H1 (cell line): ENCODE measurements at regions not wholly inside any gene's neighbourhood (a gene's known extent, or its start where the extent isn't known, plus 50 kb on each side); places are given as distances from the start of the nearest gene placed in this dataset.

Experiments used
- CTCF ChIA-PET: fragments of 300-600 bp; sonication (Branson Sonifier 250); formaldehyde crosslinking; loops from one replicate; lab custom pipeline; 2021; ENCODE audit not compliant: partially characterized antibody; lab: Charles Lee
- POLR2A ChIA-PET: fragments of 300-600 bp; sonication (Branson Sonifier 250); formaldehyde crosslinking; loops from one replicate; lab custom pipeline; 2021; ENCODE audit warnings: inconsistent platforms; ENCODE audit not compliant: partially characterized antibody; lab: Charles Lee
- DNase-seq, 2 experiments: peaks; one replicate each; pipeline versions ENCODE4 v3.0.0 to v3.0.0-alpha.2; 2010 to 2022; ENCODE audit warnings: low spot score in 2 of 2, low read depth in 1 of 2, mixed read lengths in 1 of 2
- FAIRE-seq: peaks from 2 replicates; lab custom pipeline; 2011; peaks lifted over from hg19 to GRCh38; lab: Jason Lieb, UNC
- H2AFZ ChIP-seq: 2 replicates; pipeline ENCODE4 v1.8.1; 2012; ENCODE audit warnings: low read length, inconsistent platforms
- H2AK5ac ChIP-seq: 2 replicates; pipeline ENCODE4 v1.6.1; 2013; ENCODE audit warnings: low read depth, low read length
- H2BK120ac ChIP-seq: replicated peaks from 2 replicates; pipeline ENCODE3; 2013; ENCODE audit warnings: low read depth, low read length, inconsistent platforms
- H2BK12ac ChIP-seq: 2 replicates; pipeline ENCODE4 v1.6.1; 2013; ENCODE audit warnings: low read depth, low read length
- H2BK15ac ChIP-seq: 2 replicates; pipeline ENCODE4 v1.6.1; 2013; ENCODE audit warnings: low read length
- H2BK20ac ChIP-seq: 2 replicates; pipeline ENCODE4 v1.6.1; 2013; ENCODE audit warnings: low read length
- H2BK5ac ChIP-seq: 2 replicates; pipeline ENCODE4 v1.6.1; 2013; ENCODE audit warnings: low read depth, low read length
- H3K14ac ChIP-seq: 2 replicates; pipeline ENCODE4 v1.6.1; 2013; ENCODE audit warnings: inconsistent platforms; ENCODE audit not compliant: insufficient read length
- H3K18ac ChIP-seq: 2 replicates; pipeline ENCODE4 v1.6.1; 2013; ENCODE audit warnings: low read length; ENCODE audit errors: extremely low read depth
- H3K23ac ChIP-seq: 2 replicates; pipeline ENCODE4 v1.6.1; 2013; ENCODE audit warnings: inconsistent platforms; ENCODE audit not compliant: insufficient read length
- H3K23me2 ChIP-seq: 2 replicates; pipeline ENCODE4 v1.6.1; 2013; ENCODE audit warnings: low read depth, low read length
- H3K27ac ChIP-seq: 2 replicates; pipeline ENCODE4 v1.6.1; 2011; ENCODE audit warnings: low read depth, low read length, inconsistent platforms
- H3K27me3 ChIP-seq, 4 experiments: replicated peaks in 1 of 4; 1 replicate in 1 of 4; 2 replicates in 3 of 4; pipeline versions ENCODE4 v1.6.1 to v1.8.1; 2011 to 2013; ENCODE audit warnings: low read length in 3 of 4, mild to moderate bottlenecking in 3 of 4, inconsistent platforms in 2 of 4, mixed read lengths in 2 of 4, moderate library complexity in 1 of 4; ENCODE audit not compliant: control insufficient read depth in 3 of 4, insufficient read depth in 3 of 4; ENCODE audit errors: extremely low read depth in 1 of 4
- H3K36me3 ChIP-seq, 4 experiments: 2 replicates each; pipeline versions ENCODE4 v1.6.1 to v1.8.1; 2011 to 2013; ENCODE audit warnings: mild to moderate bottlenecking in 4 of 4, low read length in 3 of 4, moderate library complexity in 2 of 4, control low read depth in 1 of 4, inconsistent platforms in 1 of 4; ENCODE audit not compliant: insufficient read depth in 4 of 4, control insufficient read depth in 2 of 4
- H3K4ac ChIP-seq: replicated peaks from 2 replicates; pipeline ENCODE3; 2013; ENCODE audit warnings: low read length, low read depth, mixed read lengths, inconsistent platforms; ENCODE audit not compliant: insufficient read length
- H3K4me1 ChIP-seq, 4 experiments: replicated peaks in 1 of 4; 1 replicate in 1 of 4; 2 replicates in 3 of 4; pipeline versions ENCODE4 v1.6.1 to v1.8.1; 2011 to 2013; ENCODE audit warnings: low read length in 3 of 4, inconsistent platforms in 2 of 4, mixed read lengths in 1 of 4; ENCODE audit not compliant: insufficient read depth in 4 of 4, control insufficient read depth in 3 of 4
- H3K4me2 ChIP-seq, 2 experiments: 2 replicates each; pipeline versions ENCODE4 v1.6.1 to v1.8.1; 2011 to 2013; ENCODE audit warnings: low read depth in 2 of 2, low read length in 2 of 2, control low read depth in 1 of 2, inconsistent platforms in 1 of 2, mild to moderate bottlenecking in 1 of 2; ENCODE audit not compliant: insufficient read depth in 1 of 2
- H3K4me3 ChIP-seq, 4 experiments: fragments of 200-600, 300-600 bp in 1 of 4; sonication (generic), shearing (Covaris generic), sonication (Bioruptor Twin) in 1 of 4; 2 replicates each; pipeline versions ENCODE4 v1.5.1 to v1.8.1; 2011 to 2016; ENCODE audit warnings: low read length in 4 of 4, low read depth in 3 of 4, control low read depth in 2 of 4, inconsistent platforms in 2 of 4, mild to moderate bottlenecking in 2 of 4, mixed read lengths in 1 of 4, moderate library complexity in 1 of 4; ENCODE audit not compliant: insufficient read depth in 2 of 4; ENCODE audit errors: extremely low read depth in 1 of 4
- H3K56ac ChIP-seq: replicated peaks from 2 replicates; pipeline ENCODE3; 2013; ENCODE audit warnings: low read depth, mild to moderate bottlenecking, mixed read lengths, low read length, inconsistent platforms; ENCODE audit not compliant: insufficient read length
- H3K79me1 ChIP-seq: 2 replicates; pipeline ENCODE4 v1.6.1; 2013; ENCODE audit warnings: low read depth, low read length, control low read depth
- H3K79me2 ChIP-seq, 2 experiments: 2 replicates each; pipeline versions ENCODE4 v1.6.1 to v1.8.1; 2012 to 2013; ENCODE audit warnings: low read length in 2 of 2, mild to moderate bottlenecking in 2 of 2, inconsistent platforms in 1 of 2; ENCODE audit not compliant: insufficient read depth in 2 of 2, control insufficient read depth in 1 of 2
- H3K9ac ChIP-seq, 4 experiments: replicated peaks in 1 of 4; 1 replicate in 1 of 4; 2 replicates in 3 of 4; pipeline versions ENCODE4 v1.6.1 to v1.8.1; 2011 to 2013; ENCODE audit warnings: low read depth in 3 of 4, low read length in 3 of 4, control low read depth in 2 of 4, mild to moderate bottlenecking in 2 of 4, moderate library complexity in 2 of 4, inconsistent platforms in 1 of 4; ENCODE audit errors: extremely low read depth in 1 of 4
- H3K9me3 ChIP-seq, 2 experiments: 2 replicates each; pipeline versions ENCODE4 v1.6.1 to v1.8.1; 2012 to 2013; ENCODE audit warnings: mild to moderate bottlenecking in 2 of 2, moderate library complexity in 2 of 2, control low read depth in 1 of 2, inconsistent platforms in 1 of 2, low read depth in 1 of 2, low read length in 1 of 2, mixed read lengths in 1 of 2; ENCODE audit not compliant: insufficient read depth in 2 of 2
- H4K20me1 ChIP-seq, 2 experiments: replicated peaks in 1 of 2; 2 replicates each; pipeline versions ENCODE3 to v1.8.1; 2011 to 2013; ENCODE audit warnings: inconsistent platforms in 2 of 2, low read length in 2 of 2, mild to moderate bottlenecking in 1 of 2; ENCODE audit not compliant: insufficient read depth in 2 of 2, control insufficient read depth in 1 of 2
- H4K5ac ChIP-seq: 2 replicates; pipeline ENCODE4 v1.6.1; 2013; ENCODE audit warnings: low read length, low read depth, mixed read lengths, inconsistent platforms; ENCODE audit not compliant: insufficient read length
- H4K8ac ChIP-seq: 2 replicates; pipeline ENCODE4 v1.8.0; 2013; ENCODE audit warnings: mild to moderate bottlenecking, moderate library complexity, low read length, inconsistent platforms; ENCODE audit not compliant: insufficient read depth; ENCODE audit errors: extremely low read depth
- H4K91ac ChIP-seq: replicated peaks from 2 replicates; pipeline ENCODE3; 2013; ENCODE audit warnings: low read length, mixed read lengths, inconsistent platforms; ENCODE audit not compliant: insufficient read length
- ATF2 ChIP-seq: IDR thresholded peaks from 2 replicates; pipeline ENCODE4 v1.6.1; 2012; ENCODE audit warnings: low read length, inconsistent platforms
- EZH2 ChIP-seq: fragments of 200-600 bp; sonication (generic); IDR thresholded peaks from 2 replicates; pipeline ENCODE4 v1.7.1; 2012; ENCODE audit warnings: low read depth, mild to moderate bottlenecking, moderate library complexity, low read length, inconsistent platforms; ENCODE audit not compliant: severe bottlenecking
- HDAC2 ChIP-seq, 2 experiments: fragments of 300-600 bp in 1 of 2; sonication (generic) in 1 of 2; IDR thresholded peaks; 2 replicates each; pipeline ENCODE4 v1.6.1; 2011 to 2012; ENCODE audit warnings: low read depth in 2 of 2, low read length in 2 of 2, mild to moderate bottlenecking in 2 of 2, moderate library complexity in 2 of 2, borderline replicate concordance in 1 of 2, inconsistent platforms in 1 of 2
- RNF2 ChIP-seq: fragments of 200-900, 300-1000 bp; sonication (generic); IDR thresholded peaks from 2 replicates; pipeline ENCODE4 v1.7.1; 2016; ENCODE audit warnings: borderline replicate concordance, low read depth, mild to moderate bottlenecking, antibody characterized with exemption, low read length; ENCODE audit not compliant: poor library complexity, severe bottlenecking; ENCODE audit errors: missing control alignments
- SIX5 ChIP-seq: IDR thresholded peaks from 2 replicates; pipeline ENCODE4 v1.6.1; 2011; ENCODE audit warnings: mild to moderate bottlenecking, low read depth, low read length
- WGBS, 2 experiments: shearing (Covaris generic) in 1 of 2; methylation state at CpG; one replicate each; pipeline versions ENCODE4 v1.1.6 to v1.1.7; 2013 to 2015; ENCODE audit warnings: low lambda C conversion rate in 2 of 2, mixed read lengths in 2 of 2, inconsistent platforms in 1 of 2, low coverage in 1 of 2, missing lambda C conversion rate in 1 of 2; ENCODE audit not compliant: insufficient replicate concordance in 2 of 2, insufficient coverage in 1 of 2, insufficient read length in 1 of 2; ENCODE audit errors: extremely low coverage in 1 of 2, missing lambda C conversion rate in 1 of 2; 5-methylcytosine and 5-hydroxymethylcytosine counted together

- Histone ChIP-seq H3K56ac (no peak overlapping the region), H4K8ac (no peak overlapping the region), H2BK20ac (no peak overlapping the region), H2AK5ac (no peak overlapping the region), H3K27ac (no peak overlapping the region), H3K79me2 (no peaks in the 10 kb centered on the region), H3K23me2 (no peaks in the 10 kb centered on the region), H2BK12ac (no peak overlapping the region), H3K9ac (no peak overlapping the region), H3K4me2 (no peak overlapping the region), H2BK120ac (no peak overlapping the region), H4K20me1 (no peaks in the 10 kb centered on the region), H2AFZ (no peak overlapping the region), H3K27me3 (no peaks in the 10 kb centered on the region), H3K4me3 (no peak overlapping the region), H3K79me1 (no peaks in the 10 kb centered on the region), H3K4ac (no peak overlapping the region), H3K23ac (no peak overlapping the region), H3K14ac (no peak overlapping the region), H3K36me3 (no peaks in the 10 kb centered on the region), H4K5ac (no peak overlapping the region), H2BK5ac (no peak overlapping the region), H3K18ac (no peak overlapping the region), H4K91ac (no peak overlapping the region), H3K4me1 (no peaks in the 10 kb centered on the region), H2BK15ac (no peak overlapping the region), H3K9me3 (0 out of 4 replicates have a peak, but pooled peaks cover 0 to 3% of the 10 kb centered on the region in 2 experiments)
- CTCF ChIA-PET, result no interaction called here
- whole genome bisulfite sequencing, 2 experiments, result 93% methylated on average over 3 of the region's 3 CpGs; no CpG with 5 or more reads in 1 of the 2 experiments
- TF ChIP-seq HDAC2 (IDR thresholded peaks at IDR 0.05; ENCODE audit: borderline replicate concordance in 1 of 2, low read depth in 2 of 2, low read length in 2 of 2) (no peak), RNF2 (no peak), EZH2 (no peak), ATF2 (no peak), SIX5 (no peak)
- DNase-seq, result no peak
- POLR2A ChIA-PET, result no interaction called here
- no peak for FAIRE-seq
Measured at GRCh38 chr21:32141318-32141633, 137.6 kb downstream of the MIS18A start.
